Aorta (tissue), 5 donors: ENCODE measurements at regions not wholly inside any gene's neighbourhood (a gene's known extent, or its start where the extent isn't known, plus 50 kb on each side); places are given as distances from the start of the nearest gene placed in this dataset.
"Not testable (repeated sequence)": the region's sequence is repeated elsewhere in the genome, so short reads cannot be mapped to it uniquely, and the experiment has no call there.

Source experiments
- ATAC-seq: fragments of 200-7000 bp; cut with Tn5 transposase; one replicate; pipeline ENCODE4 v1.9.1; 2022; ENCODE audit warnings: moderate library complexity; ENCODE audit not compliant: low FRiP score
- DNase-seq, 2 donors: peaks; one replicate each; pipeline ENCODE4 v3.0.0-alpha.2; 2020
- H3K27ac ChIP-seq, 2 donors: one replicate each; pipeline ENCODE4 v1.5.1; 2013; ENCODE audit warnings: low read length in 2 of 2, mild to moderate bottlenecking in 2 of 2, moderate library complexity in 2 of 2, control low read depth in 1 of 2, inconsistent platforms in 1 of 2, low read depth in 1 of 2
- H3K27me3 ChIP-seq, 2 donors: one replicate each; pipeline ENCODE4 v1.6.1; 2013; ENCODE audit warnings: control low read depth in 1 of 2, low read length in 1 of 2, mild to moderate bottlenecking in 1 of 2, moderate library complexity in 1 of 2; ENCODE audit not compliant: insufficient read depth in 2 of 2, control insufficient read depth in 1 of 2
- H3K36me3 ChIP-seq, 2 donors: one replicate each; pipeline ENCODE4 v1.6.1; 2013; ENCODE audit warnings: control low read depth in 1 of 2, low read length in 1 of 2, mild to moderate bottlenecking in 1 of 2; ENCODE audit not compliant: insufficient read depth in 2 of 2, control insufficient read depth in 1 of 2
- H3K4me1 ChIP-seq, 2 donors: one replicate each; pipeline ENCODE4 v1.6.1; 2013; ENCODE audit warnings: low read length in 2 of 2, control low read depth in 1 of 2, mild to moderate bottlenecking in 1 of 2, moderate library complexity in 1 of 2; ENCODE audit not compliant: insufficient read depth in 2 of 2, control insufficient read depth in 1 of 2
- H3K4me3 ChIP-seq, 2 donors: one replicate each; pipeline ENCODE4 v1.5.1; 2013; ENCODE audit warnings: low read length in 2 of 2, control low read depth in 1 of 2, mild to moderate bottlenecking in 1 of 2
- H3K9me3 ChIP-seq: one replicate; pipeline ENCODE4 v1.6.1; 2013; ENCODE audit warnings: mild to moderate bottlenecking, low read length; ENCODE audit not compliant: control insufficient read depth
- WGBS, 2 donors: extraction: QIAGEN DNeasy Blood & Tissue Kit; methylation state at CpG; one replicate each; pipeline ENCODE4 v1.1.7; 2013; 5-methylcytosine and 5-hydroxymethylcytosine counted together
- intact Hi-C, 2 donors: fragments of 100-400 bp; cut with DNase I; formaldehyde crosslinking; loops; one replicate each; pipeline versions ENCODE4 v1.14.2 to v1.15.0; 2022
- donor health status: healthy with polysubstance abuse.
- donor health status: Bipolar disorder and iron deficiency.
- donor health status: DM: no; HTN: no; CAD: no.
- donor health status: DM: no; HTN: no; CAD: no.
- donor health status: DM: yes; HTN: yes; CAD: no.

DNA sequence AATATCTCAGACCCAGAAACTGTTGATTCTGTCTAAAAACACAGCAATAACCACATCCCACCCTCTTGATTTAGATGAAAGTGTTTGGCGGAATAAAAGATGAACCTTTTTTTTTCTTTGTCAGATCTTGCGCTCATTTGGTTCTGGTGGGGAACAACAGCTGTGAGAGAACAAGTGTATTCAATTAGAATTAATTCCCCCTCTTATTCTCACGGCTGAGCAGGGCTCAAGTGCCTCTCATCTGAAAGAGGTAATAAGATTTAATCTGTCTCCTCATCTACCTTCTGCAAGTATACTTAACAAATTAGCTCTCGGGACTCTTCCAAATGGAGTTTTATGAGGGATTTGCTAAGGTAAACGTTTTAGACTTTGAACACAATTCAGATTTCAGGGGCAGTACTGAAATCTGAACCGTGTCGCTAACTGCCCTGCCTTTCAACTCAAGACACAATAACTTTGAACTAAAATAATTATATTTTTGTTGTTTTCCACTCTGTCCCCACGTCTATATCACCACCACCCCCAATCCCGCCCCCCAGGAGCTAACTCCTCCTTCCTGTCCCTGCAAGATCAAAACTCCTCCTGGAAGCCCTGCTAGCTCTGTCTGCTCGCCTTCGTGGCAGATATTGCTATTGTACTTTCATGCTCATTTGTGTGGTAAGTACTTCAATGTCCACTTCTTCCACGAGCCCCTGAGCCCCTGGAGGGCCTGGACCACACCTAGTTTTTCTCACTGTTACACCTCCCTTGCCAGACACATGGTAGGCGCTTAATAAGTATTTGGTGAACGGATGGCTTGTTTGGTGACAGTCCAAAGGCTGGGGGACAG is 54.2 kb upstream of the ROPN1B start:
- H3K36me3 ChIP-seq, H3K4me1 ChIP-seq, H3K9me3 ChIP-seq, ATAC-seq, H3K27me3 ChIP-seq, intact Hi-C loops: not testable (repeated sequence)
- DNase-seq, result peak in 1 of 2 donors; percentile 25
- Histone ChIP-seq H3K4me3 (peak overlapping the region; percentile 39 to 42), H3K27ac (peak overlapping the region in 1 of 2 donors; percentile 54)
- WGBS, 2 donors, result 17% methylated on average over 12 to 14 of the region's 14 CpGs

DNA sequence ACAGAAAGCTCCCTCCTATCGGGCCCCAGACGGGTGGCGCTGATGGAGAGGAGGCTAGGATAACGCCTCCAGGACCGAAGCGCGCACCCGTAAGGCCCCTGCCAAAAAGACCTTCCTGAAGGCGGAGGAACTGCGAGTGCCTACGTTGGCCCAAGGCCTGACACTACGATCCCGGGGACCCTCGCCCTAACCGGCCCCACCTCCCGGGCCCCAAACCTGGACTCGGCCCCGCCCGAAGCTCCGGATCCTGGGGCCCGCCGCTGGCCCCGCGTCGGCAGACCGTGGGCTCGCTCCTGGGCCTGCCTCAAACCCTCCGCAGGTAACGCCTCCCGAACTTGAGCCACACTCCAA is 53.6 kb upstream of the ROPN1B start:
- DNase-seq, result not testable (repeated sequence)

DNA sequence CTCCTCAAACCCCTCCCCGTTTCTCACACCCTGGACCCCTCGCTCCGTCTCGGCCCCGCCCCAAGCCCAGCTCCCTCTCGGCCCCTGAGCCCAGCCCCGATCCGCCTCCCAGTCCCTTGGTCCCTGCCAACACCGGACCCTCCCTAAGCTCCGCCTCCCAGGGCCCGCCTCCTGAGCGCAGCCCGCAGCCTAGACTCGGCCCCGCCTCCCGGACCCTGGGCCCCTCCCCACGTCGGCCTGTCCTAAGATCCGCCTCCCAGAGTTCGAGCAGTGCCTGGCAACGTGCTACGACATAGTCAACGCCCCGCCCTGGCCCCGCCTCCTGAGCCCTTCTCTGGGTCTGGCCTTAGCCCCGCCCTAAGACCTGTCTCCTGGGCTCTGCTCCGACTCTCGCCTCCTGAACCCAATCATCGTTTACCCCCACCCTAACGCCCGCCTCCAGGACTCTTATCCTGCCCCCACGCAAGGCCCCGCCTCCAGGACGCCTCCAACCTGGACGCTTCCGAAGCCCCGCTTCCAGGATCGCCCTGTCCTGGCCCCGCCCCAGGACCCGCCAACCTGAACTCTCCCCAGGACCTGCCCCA is 53.1 kb upstream of the ROPN1B start:
- Histone ChIP-seq H3K27ac (peak overlapping the region in 1 of 2 donors; percentile 35), H3K4me3 (peak overlapping the region; percentile 39 to 42)
- H3K9me3 ChIP-seq, H3K27me3 ChIP-seq, H3K4me1 ChIP-seq, intact Hi-C loops, H3K36me3 ChIP-seq: not testable (repeated sequence)
- WGBS, 2 donors, result 1% methylated on average over 37 to 40 of the region's 40 CpGs
- DNase-seq, result peak; percentile 100
- ATAC-seq, result peak; percentile 88

More for the DNA sequence above, 53.6 kb upstream of the ROPN1B start:
- H3K4me3 ChIP-seq, result peak overlapping the region; percentile 39 to 42
- H3K36me3 ChIP-seq, intact Hi-C loops, H3K27me3 ChIP-seq, H3K9me3 ChIP-seq, ATAC-seq, H3K4me1 ChIP-seq: not testable (repeated sequence)
- peak overlapping the region in 1 of 2 donors; percentile 35 for H3K27ac ChIP-seq
- WGBS, 2 donors, result 0% methylated on average over 22 to 30 of the region's 30 CpGs

DNA sequence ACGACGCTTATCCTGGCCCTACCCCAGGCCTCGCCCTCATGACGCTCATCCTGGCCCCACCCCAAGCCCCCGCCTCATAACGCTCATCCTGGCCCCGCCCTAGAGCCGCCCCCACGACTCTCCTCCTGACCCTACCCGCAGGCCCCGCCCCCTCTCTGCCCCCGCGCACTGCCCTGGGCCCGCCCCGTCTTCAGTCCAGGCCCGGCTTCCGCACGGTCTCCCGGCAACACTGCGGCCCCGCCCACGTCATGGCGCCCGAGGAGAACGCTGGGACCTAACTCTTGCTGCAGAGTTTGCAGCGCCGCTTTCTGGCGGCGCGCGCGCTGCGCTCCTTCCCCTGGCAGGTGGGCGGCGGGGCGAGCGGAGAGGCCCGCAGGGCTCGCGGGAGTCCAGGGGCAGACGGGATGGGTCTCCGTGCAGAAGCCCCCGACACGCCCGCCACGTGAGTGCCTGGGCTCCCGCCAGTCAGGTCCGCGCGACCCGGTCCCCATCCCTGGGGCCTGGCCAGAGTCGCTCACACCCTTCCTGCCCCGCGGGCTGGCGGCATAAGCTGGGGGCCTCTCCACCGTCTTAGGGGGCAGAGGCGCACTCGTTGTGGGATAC is 52.5 kb upstream of the ROPN1B start:
- DNase-seq (peak in 1 of 2 donors; percentile 99), ATAC-seq (peak; percentile 100)
- intact Hi-C loops, result no loop called here
- H3K4me1 ChIP-seq, result no peaks in the 10 kb centered on the region
- no peaks in the 10 kb centered on the region for H3K9me3 ChIP-seq
- 0 to 2% methylated on average over 56 to 58 of the region's 58 CpGs for WGBS, 2 donors
- no peaks in the 10 kb centered on the region for H3K36me3 ChIP-seq
- H3K27ac ChIP-seq, result no peak overlapping the region
- peak overlapping the region in 1 of 2 donors; percentile 40 for H3K4me3 ChIP-seq
- no peaks in the 10 kb centered on the region for H3K27me3 ChIP-seq

DNA sequence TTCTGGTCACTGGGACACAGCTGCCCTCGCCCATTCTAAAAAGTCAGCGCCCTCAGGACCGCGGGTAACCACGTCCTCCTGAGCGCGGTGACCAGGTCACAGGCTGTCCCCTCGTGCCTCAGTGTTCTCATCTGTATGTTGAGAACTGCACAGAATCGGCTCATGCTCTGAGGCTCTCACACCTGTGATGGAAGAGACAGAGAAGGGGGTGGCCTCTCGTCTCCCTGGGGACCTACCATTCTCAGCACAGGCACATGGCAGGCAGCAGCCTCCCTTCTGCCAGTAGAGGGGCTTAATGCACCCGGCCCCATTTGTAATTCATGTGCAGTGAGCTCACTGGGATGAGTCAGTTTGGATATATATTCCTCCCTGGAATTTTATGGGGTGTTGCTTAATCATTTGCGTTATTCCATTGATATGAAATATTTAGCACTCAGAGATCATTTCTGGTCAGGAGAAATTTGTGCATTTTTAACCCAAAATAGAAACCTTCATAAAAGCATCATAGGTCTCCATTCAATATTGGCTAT is 51.9 kb upstream of the ROPN1B start:
- H3K27ac ChIP-seq, H3K27me3 ChIP-seq, H3K36me3 ChIP-seq, H3K4me1 ChIP-seq, ATAC-seq, H3K9me3 ChIP-seq, intact Hi-C loops: not testable (repeated sequence)
- WGBS, 2 donors, result 3% methylated on average over 12 of the region's 12 CpGs
- DNase-seq, result peak in 1 of 2 donors; percentile 77
- peak overlapping the region in 1 of 2 donors; percentile 40 for H3K4me3 ChIP-seq

DNA sequence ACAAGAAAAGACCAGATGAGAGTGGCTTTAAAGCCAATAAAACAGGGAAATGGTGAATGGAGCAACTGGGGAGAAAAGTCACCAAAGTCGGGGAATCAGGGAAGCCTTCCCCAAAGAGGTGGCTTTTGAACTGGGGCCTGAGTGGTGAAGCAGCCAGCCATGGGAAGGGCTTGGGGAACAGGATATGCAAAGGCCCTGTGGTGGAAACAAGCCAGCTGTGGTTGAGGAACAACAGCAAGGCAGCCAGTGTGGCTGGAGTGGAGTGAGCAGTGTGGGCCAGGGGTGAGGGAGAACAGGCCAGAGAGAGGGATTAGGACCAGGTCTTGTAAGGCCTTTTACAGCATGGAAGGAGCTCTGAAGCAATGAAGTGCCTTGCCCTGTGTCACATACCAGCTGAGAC is 51.0 kb upstream of the ROPN1B start:
- ATAC-seq, H3K4me1 ChIP-seq, H3K9me3 ChIP-seq, intact Hi-C loops, H3K27me3 ChIP-seq, H3K36me3 ChIP-seq, H3K4me3 ChIP-seq, H3K27ac ChIP-seq: not testable (repeated sequence)
- peak in 1 of 2 donors; percentile 10 for DNase-seq
- WGBS, 2 donors, result 97 to 100% methylated on average over 1 of the region's 1 CpG

DNA sequence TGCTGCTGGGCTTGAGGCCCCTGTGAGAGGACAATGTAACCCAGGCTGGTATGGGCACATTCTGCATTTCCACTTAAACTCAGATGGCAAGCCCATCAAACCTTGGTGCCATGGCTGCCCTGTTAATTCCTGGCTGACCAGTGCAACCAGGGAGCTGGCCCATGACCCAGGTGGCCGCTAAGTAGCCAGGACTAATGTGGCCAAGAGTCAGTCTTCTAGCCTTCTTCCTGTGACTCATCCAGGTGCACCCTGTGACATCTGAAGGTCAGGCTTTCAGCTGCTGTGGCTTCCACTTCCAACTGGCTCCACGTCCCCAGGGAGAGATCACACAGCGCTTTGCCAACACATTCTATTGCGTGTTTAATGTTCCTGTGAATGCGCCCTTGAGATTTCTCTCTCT is 50.5 kb upstream of the ROPN1B start:
- WGBS, 2 donors, result 67 to 74% methylated on average over 5 of the region's 5 CpGs
- intact Hi-C loops, result not testable (repeated sequence)

DNA sequence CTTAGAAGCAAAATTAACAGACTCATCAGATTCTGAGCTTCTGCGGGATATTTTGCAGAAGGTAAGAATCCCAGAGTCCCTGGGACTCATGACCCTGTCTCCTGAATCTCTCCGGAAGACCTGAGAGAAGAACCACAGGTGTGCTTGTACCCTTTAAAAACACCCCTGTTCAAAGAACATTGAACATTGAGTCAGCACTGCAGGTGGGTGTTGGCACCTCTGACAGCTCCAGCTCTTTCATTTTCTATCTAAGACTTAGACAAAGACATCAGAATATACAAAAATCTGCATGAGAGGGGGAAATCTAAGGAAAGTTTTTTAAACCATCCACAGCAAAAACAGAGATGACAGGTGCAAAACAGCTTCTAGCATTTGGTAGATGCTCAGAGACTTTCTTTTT is 50.1 kb upstream of the ROPN1B start:
- ATAC-seq, H3K4me3 ChIP-seq, H3K4me1 ChIP-seq, H3K9me3 ChIP-seq, intact Hi-C loops, H3K36me3 ChIP-seq, DNase-seq, H3K27me3 ChIP-seq, H3K27ac ChIP-seq: not testable (repeated sequence)
- WGBS, 2 donors, result 92 to 98% methylated on average over 2 of the region's 2 CpGs

More for the DNA sequence above, 50.5 kb upstream of the ROPN1B start:
- H3K36me3 ChIP-seq, H3K4me3 ChIP-seq, H3K4me1 ChIP-seq, ATAC-seq, H3K9me3 ChIP-seq, H3K27me3 ChIP-seq, H3K27ac ChIP-seq: not testable (repeated sequence)
- peak in 1 of 2 donors; percentile 27 for DNase-seq
